ENCODE measurements at regions not wholly inside any gene's neighbourhood (a gene's known extent, or its start where the extent isn't known, plus 50 kb on each side); places are given as distances from the start of the nearest gene placed in this dataset.

GRCh38 chr11:43575913-43576310 is 104.6 kb upstream of the HSD17B12 start:
- no peak for DNase-seq (ENCODE audit: low read depth)

GRCh38 chr11:43576320-43576802 is 104.2 kb upstream of the HSD17B12 start:
- no peak for DNase-seq (ENCODE audit: low read depth)

- DNase-seq (ENCODE audit: low read depth): peak; percentile 42
Observed at GRCh38 chr11:43576803-43577521, 103.6 kb upstream of the HSD17B12 start.

DNA sequence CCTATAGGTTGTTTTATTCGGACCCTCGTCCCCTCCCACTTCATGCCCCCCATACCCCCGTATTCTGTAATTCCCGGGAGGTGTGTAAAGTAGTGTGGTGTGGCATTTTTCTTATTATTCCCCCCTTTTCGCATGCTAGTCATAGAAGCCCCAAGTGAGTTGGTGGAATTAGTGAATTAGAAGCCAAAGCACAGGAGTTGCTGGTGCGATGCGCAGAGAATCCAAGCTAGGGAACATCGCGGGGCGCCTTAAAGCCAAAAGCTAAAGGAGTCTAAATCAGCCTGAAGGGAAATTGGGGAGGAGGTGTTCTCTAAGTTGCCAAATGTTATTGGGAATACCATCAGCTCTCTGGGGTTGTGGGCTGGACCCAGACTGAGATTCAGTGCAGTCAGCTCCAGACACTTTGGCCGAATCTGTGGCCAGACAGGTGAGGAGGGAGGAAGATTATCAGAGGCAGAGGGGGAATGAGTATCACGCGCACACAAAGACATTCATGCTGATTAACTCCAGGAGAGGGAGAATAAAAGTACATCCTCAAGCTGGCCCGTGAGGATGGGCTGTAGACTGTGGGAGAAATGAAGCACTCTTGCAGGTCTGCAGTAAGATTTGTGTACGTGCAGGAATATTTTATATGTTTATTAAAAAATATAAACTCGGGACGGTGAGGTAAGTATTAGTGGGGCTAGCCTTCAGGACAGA is 102.8 kb upstream of the HSD17B12 start:
- DNase-seq (ENCODE audit: low read depth): no peak

DNA sequence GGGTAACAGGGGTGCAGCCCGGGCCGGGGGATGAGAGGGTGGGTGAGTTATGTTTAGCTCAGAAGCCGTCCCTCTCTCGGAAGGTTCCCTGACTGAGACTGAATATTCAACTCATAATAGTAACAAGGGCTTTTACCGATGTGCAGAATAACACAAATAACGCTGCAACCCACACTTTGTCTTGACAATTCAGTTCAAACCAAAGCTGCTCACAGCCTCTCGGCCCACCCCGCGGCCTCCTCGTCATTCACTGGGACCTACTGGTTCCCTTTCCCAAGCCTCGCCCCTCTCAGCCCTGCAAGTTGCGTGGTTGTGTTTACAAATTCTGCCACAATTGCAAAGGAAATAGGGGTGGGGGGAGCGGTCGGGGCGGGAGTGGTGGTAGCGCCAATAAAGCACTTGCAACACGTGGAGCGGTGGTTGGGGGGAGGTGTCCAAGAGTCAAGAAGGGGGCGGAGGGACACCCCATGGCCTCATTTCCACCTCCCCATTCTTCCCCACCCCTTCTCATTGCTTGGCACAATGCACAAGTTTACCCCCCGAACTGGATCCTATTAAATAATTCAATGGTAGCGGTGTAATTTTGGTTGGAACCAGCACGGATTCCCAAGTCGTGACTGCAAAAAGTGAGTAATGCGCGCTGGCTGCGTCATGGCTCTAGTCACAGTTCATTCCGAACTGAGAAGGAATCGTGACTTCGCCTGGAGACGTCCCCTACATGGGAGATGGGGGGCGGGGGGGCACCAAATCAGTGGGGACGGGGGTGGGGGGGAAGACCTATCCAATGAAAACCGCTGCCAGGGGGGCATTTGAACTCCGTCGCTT is 102.0 kb upstream of the HSD17B12 start:
- no peak for DNase-seq (ENCODE audit: low read depth)

DNA sequence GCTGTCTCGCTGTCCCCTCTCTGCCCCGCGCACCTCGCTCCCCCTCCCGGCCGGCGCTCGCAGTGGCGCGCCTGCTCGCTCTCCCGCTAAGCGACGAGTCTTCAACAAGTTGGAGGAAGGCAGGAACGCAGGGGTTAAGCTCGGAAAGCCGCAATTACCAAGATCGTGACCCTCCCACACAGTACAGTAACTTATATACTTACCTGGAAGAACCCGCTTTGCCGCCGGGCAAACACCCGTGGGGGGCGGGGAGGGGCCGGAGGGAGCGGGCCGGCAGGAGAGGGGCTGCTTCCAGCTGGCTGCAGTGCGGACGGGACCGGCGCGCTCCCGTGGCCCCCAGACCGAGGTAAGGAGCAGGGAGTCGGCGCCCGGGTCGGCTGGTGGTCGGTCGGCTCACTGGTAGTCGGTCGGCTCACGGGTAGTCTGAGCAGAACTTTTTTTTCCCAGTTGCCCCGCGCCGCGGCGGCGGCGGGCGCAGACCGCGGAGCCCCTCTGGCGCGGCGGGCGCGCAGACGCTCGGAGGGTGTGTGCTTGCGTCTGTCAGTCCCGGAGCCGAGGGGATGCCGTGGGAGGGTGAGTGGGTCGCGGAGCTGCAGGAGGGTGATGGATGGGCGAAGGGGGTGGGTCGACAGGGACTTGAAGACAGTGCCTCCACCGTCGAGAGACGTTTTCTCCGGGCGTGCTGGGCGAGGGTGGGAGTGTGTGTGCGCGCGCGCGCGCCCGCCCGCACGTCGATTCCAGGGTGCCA is 101.2 kb upstream of the HSD17B12 start:
- DNase-seq (ENCODE audit: low read depth): no peak

DNA sequence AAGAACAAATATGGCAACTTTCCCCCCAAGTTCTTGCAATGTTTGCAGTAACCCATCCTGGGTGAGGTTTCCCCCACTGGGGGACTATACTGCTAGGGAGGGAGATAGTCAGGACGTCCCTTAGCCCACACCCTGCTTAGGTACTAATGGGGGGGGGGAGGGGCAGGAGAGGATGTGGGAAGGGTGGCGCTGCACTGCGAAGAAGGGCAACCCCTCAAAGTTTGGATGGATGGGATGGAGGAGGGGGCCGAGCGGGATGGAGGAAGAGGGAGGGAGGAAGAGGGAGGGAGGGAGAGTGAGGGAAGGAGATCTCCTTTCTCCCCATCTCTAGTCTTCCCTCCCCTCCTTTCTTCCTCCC is 100.6 kb upstream of the HSD17B12 start:
- no peak for DNase-seq (ENCODE audit: low read depth)

DNA sequence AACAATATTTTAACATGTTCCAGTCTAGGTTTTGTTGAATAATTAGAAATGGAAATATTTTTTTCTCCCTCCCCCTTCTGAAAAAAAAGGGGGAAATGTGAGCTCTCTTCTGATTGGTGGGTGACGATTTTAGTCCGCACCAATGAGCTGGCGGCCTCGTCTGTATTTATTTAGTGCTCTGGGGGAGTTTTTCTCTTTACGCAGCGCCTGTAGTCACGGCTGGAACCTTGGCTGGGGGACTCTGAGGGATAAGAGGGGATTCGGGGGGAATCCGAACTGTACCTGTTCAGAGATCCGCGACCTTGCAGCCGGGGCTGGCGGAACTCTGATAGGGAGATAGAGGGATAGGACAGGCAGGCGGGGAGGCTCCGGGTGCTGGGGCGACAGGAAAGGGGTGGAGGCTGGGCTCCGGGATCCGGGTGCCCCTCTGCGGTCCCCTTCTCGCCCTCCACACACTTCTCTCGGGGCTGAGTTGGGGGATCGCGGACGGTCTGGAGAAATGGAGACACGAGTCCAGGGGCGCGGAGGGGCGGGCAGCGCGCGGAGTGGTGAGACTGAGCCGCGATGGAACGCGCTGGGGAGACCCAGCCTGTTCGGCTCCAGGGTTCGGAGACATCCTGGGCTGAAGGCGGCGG is 99.7 kb upstream of the HSD17B12 start:
- no peak for DNase-seq (ENCODE audit: low read depth)

DNA sequence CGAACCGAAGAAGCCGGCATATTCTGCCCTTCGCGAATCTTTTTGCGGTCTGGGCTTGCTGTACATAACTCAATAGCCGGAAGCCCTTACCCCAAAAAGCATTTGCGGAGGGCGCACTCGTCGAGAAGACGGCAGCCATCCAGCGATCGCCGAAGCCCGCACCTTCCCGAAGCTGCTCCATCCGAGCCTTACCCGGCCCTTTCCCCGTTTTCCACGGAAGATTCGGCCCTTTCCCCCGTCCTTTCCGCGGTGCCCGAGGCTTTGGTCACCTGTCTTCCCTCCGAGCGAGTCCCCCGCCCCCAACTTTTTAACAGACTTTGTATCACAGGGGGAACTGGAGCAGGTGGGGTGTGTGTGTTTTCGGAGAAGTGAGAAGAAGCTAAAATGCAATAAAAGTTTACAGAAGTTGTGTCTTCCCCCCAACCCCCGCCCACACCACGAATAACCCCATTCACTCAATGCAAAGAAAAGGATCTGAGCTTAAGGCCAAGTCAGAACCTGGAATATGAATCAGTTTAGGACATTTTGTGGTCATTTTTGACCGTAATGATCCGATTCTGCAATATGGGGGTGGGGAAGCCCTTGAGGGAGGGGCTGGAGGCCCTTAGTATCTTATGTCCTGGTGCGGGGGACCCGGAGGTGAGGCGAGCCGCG is 99.0 kb upstream of the HSD17B12 start:
- DNase-seq (ENCODE audit: low read depth): no peak

GRCh38 chr11:43582024-43582862 is 98.3 kb upstream of the HSD17B12 start:
- DNase-seq (ENCODE audit: low read depth): no peak

DNA sequence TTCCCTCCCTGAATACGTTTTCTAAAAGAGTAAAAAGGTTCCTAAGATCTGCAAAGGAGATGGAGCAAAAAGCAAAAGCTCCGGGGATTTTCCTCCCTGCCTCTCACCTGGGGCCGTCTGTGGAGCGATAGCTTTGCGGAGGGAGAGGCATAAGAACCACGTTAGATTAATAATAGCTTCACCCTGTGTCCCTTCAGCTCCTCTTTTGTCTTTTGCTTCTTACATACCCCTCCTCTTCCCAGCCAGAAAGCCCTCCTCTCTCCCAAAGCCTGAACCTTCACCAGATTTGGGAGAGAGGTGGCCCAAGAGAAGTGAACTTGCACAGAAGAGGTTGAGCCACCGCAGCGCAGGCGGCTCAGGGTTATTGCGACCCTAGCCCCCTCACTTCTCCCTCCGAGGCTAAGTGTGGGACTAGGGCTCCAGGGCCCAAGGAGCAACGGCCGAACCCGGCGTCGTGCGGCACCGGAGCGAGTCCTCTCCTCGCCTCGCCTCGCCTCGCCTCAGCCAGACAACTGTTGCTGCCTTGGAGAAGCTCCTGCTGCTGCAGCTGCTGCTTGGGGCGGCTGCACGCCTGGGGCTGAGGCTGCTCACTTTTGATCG is 97.6 kb upstream of the HSD17B12 start:
- DNase-seq (ENCODE audit: low read depth): no peak

DNA sequence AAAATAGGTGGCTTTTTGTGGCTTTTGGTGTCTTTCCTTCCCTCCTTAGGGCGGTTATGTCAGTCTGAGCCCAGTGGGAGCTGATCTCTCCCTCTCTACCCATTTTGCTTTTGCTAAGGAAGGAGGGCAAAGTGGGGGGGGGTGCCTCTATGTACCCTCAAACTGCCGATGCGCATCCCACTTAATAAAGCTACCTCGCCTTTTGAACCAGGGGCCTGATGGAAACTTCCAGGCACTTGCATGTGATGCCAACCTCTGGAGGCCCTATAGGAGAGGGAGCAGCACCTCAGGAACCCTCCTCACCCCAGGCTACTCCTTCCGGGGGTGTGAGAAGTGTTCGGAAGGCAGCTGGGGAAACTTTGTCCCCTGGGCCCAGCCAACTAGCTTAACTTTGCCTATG is 97.0 kb upstream of the HSD17B12 start:
- no peak for DNase-seq (ENCODE audit: low read depth)

GRCh38 chr11:43585877-43586608 is 94.5 kb upstream of the HSD17B12 start:
- no peak for DNase-seq (ENCODE audit: low read depth)

DNA sequence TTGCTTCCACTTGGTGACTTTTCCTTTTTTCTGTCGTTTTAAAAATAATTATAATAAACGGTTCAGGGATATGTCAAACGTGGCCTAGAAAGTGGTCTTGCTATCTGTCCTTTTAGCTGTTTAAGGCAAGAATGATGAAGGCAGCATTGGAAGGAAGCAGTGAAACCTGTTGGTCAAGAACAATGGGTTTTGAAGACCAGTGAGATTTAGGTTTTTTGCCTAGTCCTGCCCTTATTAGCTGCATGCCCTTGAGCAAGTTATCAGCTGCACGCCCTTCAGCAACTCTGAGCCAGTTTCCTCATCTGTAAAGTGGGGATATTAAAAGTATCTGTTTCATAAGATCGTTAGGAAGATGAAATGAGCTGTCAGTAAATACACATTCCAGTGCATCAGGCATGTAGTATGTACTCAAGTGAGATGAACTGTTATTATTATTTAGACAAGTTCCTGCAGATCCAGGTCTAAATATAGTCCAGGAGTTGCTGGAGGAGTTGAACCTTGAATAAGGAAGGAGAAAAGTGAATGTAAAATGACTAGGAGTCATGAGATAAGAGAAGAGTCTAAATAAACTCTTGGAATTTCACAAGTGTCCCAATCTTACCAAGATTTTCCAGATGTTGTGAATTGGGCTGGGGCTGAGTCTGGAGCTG is 90.8 kb upstream of the HSD17B12 start:
- DNase-seq (ENCODE audit: low read depth): no peak

GRCh38 chr11:43601511-43601910 is 79.0 kb upstream of the HSD17B12 start:
- no peak for DNase-seq (ENCODE audit: low read depth)

DNA sequence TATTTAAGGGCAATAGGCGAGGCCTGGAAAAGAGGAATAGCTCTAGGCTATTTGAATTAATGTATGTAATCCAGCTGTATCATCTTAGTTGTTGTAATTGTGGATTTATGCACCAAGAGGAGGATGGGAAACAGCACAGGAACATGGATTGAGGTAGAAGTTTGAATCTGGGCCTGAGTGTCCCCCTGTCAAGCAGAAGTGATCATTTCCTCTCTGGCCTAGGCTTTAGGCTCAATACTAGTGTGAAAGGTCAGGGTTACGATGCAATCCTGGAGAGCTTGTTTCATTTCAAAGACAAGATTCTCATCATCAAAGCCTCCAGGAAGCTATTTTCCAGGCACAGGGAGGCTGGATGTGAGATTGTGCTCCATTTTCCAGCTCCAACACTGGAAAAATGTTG is 77.9 kb upstream of the HSD17B12 start:
- DNase-seq (ENCODE audit: low read depth): no peak

GRCh38 chr11:43614214-43614613 is 66.3 kb upstream of the HSD17B12 start:
- DNase-seq (ENCODE audit: low read depth): peak; percentile 0

DNA sequence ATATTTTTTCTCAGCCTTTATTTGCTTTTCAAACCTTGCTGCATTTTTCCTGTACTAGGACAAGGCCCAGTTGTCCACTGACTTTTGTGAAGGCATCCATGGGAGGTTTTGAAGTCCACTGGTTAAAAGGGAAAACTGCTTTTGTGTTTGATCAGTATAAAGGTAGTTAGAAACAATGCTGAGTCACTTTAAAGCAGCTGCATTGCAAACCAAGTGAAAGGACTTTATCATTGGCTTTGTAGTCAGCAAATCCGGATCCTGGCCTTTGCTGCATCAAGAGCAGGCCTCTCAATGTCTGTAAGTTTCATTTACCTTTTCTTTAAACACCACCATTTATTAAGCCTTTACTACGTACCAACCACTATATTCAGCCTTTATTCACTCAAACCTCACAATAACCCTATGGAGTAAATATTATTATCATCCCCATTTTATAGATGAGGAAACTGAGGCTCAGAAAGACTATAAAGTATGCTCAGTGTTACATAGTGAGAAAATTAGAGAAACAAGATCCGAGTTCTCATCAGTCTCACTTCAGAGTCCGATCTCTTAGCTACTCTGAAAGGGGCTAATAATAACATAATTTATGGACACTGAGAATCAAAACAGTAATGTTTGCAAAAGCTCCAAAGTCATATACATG is 60.6 kb upstream of the HSD17B12 start:
- DNase-seq (ENCODE audit: low read depth): no peak

All from amniotic epithelial cell (primary cell).